ENCODE measurements at regions not wholly inside any gene's neighbourhood (a gene's known extent, or its start where the extent isn't known, plus 50 kb on each side); places are given as distances from the start of the nearest gene placed in this dataset.

DNA sequence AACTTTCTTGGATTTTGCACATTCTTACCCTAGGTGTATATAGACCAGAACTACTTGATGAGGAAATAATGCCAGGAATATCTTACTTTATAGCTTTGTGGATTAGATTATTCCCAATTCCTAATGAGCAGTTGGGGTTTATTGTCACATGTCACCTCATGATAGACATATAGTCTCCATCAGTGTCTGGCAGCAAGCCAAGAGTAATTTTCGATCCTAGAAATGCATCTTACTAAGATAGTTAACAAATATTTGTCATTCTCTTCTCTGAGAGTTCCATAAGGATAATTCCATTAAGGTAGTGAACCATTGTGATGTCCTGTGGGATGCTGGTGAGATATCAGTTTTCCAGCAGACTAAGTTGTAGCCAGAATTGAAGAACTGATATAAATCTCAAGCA is 1282.9 kb upstream of the B3GALT2 start:
- TF ChIP-seq, protein P1, sequence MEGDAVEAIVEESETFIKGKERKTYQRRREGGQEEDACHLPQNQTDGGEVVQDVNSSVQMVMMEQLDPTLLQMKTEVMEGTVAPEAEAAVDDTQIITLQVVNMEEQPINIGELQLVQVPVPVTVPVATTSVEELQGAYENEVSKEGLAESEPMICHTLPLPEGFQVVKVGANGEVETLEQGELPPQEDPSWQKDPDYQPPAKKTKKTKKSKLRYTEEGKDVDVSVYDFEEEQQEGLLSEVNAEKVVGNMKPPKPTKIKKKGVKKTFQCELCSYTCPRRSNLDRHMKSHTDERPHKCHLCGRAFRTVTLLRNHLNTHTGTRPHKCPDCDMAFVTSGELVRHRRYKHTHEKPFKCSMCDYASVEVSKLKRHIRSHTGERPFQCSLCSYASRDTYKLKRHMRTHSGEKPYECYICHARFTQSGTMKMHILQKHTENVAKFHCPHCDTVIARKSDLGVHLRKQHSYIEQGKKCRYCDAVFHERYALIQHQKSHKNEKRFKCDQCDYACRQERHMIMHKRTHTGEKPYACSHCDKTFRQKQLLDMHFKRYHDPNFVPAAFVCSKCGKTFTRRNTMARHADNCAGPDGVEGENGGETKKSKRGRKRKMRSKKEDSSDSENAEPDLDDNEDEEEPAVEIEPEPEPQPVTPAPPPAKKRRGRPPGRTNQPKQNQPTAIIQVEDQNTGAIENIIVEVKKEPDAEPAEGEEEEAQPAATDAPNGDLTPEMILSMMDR (IDR thresholded peaks at IDR 0.05 in 4 of 5, conservative IDR thresholded peaks at IDR 0.05 in 1 of 5), result no peak
- no peak for TF ChIP-seq POLR2A (IDR thresholded peaks at IDR 0.05)
